T-cell (primary cell): ENCODE measurements at regions not wholly inside any gene's neighbourhood (a gene's known extent, or its start where the extent isn't known, plus 50 kb on each side); places are given as distances from the start of the nearest gene placed in this dataset.

ENCODE experiments used
- ATAC-seq, 4 experiments: fragments of 200-7000 bp in 3 of 4; fragments of 150-1000 bp in 1 of 4; cut with Tn5 transposase; replicated peaks in 1 of 4; 1 replicate in 3 of 4; 2 replicates in 1 of 4; pipeline ENCODE4 v1.10.0; 2021; ENCODE audit warnings: moderate library complexity in 3 of 4, mild to moderate bottlenecking in 2 of 4, moderate number of reproducible peaks in 1 of 4
- CTCF ChIA-PET, 2 donors: fragments of 300-600 bp; sonication (Branson Sonifier 250); formaldehyde crosslinking; loops; one replicate each; lab custom pipeline; 2022; ENCODE audit warnings: antibody characterized with exemption in 2 of 2; lab: Charles Lee
- POLR2A ChIA-PET, 2 donors: fragments of 300-600 bp; sonication (Branson Sonifier 250); formaldehyde crosslinking; loops; one replicate each; lab custom pipeline; 2022; ENCODE audit warnings: antibody characterized with exemption in 2 of 2; lab: Charles Lee
- DNase-seq, 35 experiments: peaks; one replicate each; pipeline versions ENCODE4 v3.0.0 to v3.0.0-alpha.2; 2013 to 2023
- H3K27ac ChIP-seq: one replicate; pipeline ENCODE4 v1.5.1; 2013; ENCODE audit warnings: low read length
- H3K27me3 ChIP-seq, 2 experiments: replicated peaks in 1 of 2; 1 replicate in 1 of 2; 2 replicates in 1 of 2; pipeline versions ENCODE4 v1.6.1 to v1.7.0; 2013; ENCODE audit warnings: low read length in 1 of 2, mixed read lengths in 1 of 2; ENCODE audit not compliant: control insufficient read depth in 2 of 2, insufficient read depth in 2 of 2; ENCODE audit errors: extremely low read depth in 1 of 2
- H3K36me3 ChIP-seq, 2 donors: 1 replicate in 1 of 2; 2 replicates in 1 of 2; pipeline versions ENCODE4 v1.6.1 to v1.7.0; 2013; ENCODE audit warnings: low read length in 1 of 2; ENCODE audit not compliant: control insufficient read depth in 2 of 2, insufficient read depth in 1 of 2; ENCODE audit errors: extremely low read depth in 1 of 2
- H3K4me1 ChIP-seq, 2 experiments: 1 replicate in 1 of 2; 2 replicates in 1 of 2; pipeline versions ENCODE4 v1.6.1 to v1.7.0; 2013; ENCODE audit warnings: low read length in 2 of 2, mixed read lengths in 1 of 2; ENCODE audit not compliant: insufficient read depth in 2 of 2, control insufficient read depth in 1 of 2; ENCODE audit errors: extremely low read depth in 1 of 2
- H3K4me3 ChIP-seq, 2 donors: 1 replicate in 1 of 2; 2 replicates in 1 of 2; pipeline versions ENCODE4 v1.5.1 to v1.7.0; 2013; ENCODE audit warnings: mild to moderate bottlenecking in 2 of 2, low read length in 1 of 2, moderate library complexity in 1 of 2; ENCODE audit not compliant: control insufficient read depth in 1 of 2; ENCODE audit errors: extremely low read depth in 1 of 2
- H3K9me3 ChIP-seq: 2 replicates; pipeline ENCODE4 v1.7.0; 2013
- H3K27ac Mint-ChIP-seq, 2 donors: one replicate each; pipeline ENCODE4 v1.8.0; 2020 to 2021; ENCODE audit warnings: mild to moderate bottlenecking in 2 of 2, mixed read lengths in 2 of 2
- H3K27me3 Mint-ChIP-seq, 2 donors: one replicate each; pipeline ENCODE4 v1.8.0; 2021 to 2022; ENCODE audit warnings: mixed read lengths in 2 of 2
- H3K36me3 Mint-ChIP-seq: one replicate; pipeline ENCODE4 v1.8.0; 2021; ENCODE audit warnings: mixed read lengths
- H3K4me1 Mint-ChIP-seq, 3 donors: one replicate each; pipeline ENCODE4 v1.8.0; 2020 to 2022; ENCODE audit warnings: mixed read lengths in 3 of 3, mild to moderate bottlenecking in 1 of 3
- H3K4me3 Mint-ChIP-seq, 3 donors: one replicate each; pipeline ENCODE4 v1.8.0; 2020 to 2022; ENCODE audit warnings: mild to moderate bottlenecking in 3 of 3, mixed read lengths in 3 of 3, moderate library complexity in 3 of 3
- H3K9me3 Mint-ChIP-seq, 3 donors: one replicate each; pipeline ENCODE4 v1.8.0; 2020 to 2022; ENCODE audit warnings: mixed read lengths in 3 of 3
- WGBS: methylation state at CpG from one replicate; pipeline ENCODE4 v1.1.5; 2013; ENCODE audit warnings: missing lambda C conversion rate; ENCODE audit not compliant: insufficient coverage; 5-methylcytosine and 5-hydroxymethylcytosine counted together

DNA sequence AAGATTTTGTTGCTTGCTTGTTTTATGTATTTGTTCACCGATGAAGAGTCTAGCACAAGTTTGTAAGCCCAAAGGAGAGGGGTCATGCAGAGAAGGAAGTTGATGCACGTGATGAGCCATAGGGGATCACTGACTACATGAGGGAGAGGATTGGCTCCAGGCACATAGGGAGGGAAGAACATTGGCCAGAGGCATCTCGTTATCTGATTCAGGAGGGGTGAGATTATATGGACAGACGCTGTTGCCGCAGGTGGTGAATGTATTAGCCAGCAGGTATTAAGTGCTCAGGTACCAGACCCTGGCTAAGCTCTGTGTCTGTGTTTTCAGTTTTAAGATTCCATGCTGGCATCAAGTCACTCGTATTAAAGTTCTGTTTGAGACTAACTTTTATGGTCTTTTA is 91.8 kb upstream of the CHST9 start:
- ATAC-seq, result no peak
- H3K27me3 Mint-ChIP-seq, result no peaks in the 10 kb centered on the region
- Histone ChIP-seq H3K27ac (no peak overlapping the region), H3K4me1 (no peaks in the 10 kb centered on the region), H3K4me3 (no peak overlapping the region), H3K36me3 (no peaks in the 10 kb centered on the region), H3K9me3 (no peaks in the 10 kb centered on the region), H3K27me3 (no peaks in the 10 kb centered on the region)
- CTCF ChIA-PET, result no interaction called here
- POLR2A ChIA-PET, result no interaction called here
- no peak overlapping the region for H3K4me3 Mint-ChIP-seq
- DNase-seq, result no peak
- no peaks in the 10 kb centered on the region for H3K36me3 Mint-ChIP-seq
- peaks cover 3 to 22% (median 10%) of the 10 kb centered on the region in 3 donors for H3K9me3 Mint-ChIP-seq
- no peak overlapping the region for H3K27ac Mint-ChIP-seq
- 84% methylated on average over 5 of the region's 6 CpGs for WGBS
- H3K4me1 Mint-ChIP-seq, result no peaks in the 10 kb centered on the region

DNA sequence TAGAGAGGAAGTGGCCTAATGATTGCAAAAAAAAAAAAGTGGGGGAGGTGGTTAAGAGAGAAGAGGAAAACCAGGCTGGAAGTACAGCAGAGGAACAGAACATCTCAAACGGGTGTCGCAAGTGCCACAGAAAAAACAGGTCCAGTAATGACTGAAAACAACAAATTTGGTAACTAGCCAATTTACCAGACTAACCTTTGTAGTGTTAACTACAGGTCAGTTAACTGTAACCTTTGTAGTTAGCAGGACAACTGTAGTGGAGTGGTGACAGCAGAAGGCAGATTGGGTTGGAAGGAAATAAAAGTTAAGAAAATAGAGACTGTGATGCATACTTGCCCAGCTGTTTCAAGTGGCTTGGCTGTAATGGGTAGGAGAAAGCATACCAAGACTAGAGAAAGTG is 91.4 kb upstream of the CHST9 start:
- H3K27ac Mint-ChIP-seq, result no peak overlapping the region
- POLR2A ChIA-PET, result no interaction called here
- no peak for DNase-seq
- H3K4me3 ChIP-seq, result no peak overlapping the region
- no peaks in the 10 kb centered on the region for H3K9me3 ChIP-seq
- H3K9me3 Mint-ChIP-seq, result peaks cover 5 to 22% (median 12%) of the 10 kb centered on the region in 3 donors
- H3K27ac ChIP-seq, result no peak overlapping the region
- no peaks in the 10 kb centered on the region for H3K4me1 ChIP-seq
- no peaks in the 10 kb centered on the region for H3K36me3 ChIP-seq
- no peak for ATAC-seq
- H3K36me3 Mint-ChIP-seq, result no peaks in the 10 kb centered on the region
- no peaks in the 10 kb centered on the region for H3K4me1 Mint-ChIP-seq
- no peaks in the 10 kb centered on the region for H3K27me3 Mint-ChIP-seq
- CTCF ChIA-PET, result no interaction called here
- no peak overlapping the region for H3K4me3 Mint-ChIP-seq
- no peaks in the 10 kb centered on the region for H3K27me3 ChIP-seq
- WGBS, result no CpG with 5 or more reads among the region's 2 CpGs

DNA sequence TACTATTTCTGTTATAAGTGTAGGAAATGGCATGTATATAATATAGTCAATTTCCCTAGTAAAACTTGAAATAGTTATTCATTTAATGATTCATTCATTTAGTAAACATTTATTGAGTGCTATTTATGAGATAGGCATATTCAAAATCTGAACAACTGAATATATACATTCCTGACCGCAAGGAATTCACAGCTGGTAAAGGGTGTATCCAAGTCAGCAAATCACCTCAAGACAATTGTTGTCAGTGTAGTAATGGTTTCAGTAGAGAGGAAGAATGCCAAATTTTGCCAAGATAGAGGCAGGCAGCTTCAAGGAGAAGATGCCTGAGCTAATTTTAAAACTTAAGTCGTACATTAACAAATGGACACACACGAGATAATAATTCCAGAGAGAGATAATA is 89.8 kb upstream of the CHST9 start:
- Mint-ChIP-seq H3K4me1 (no peaks in the 10 kb centered on the region), H3K27me3 (no peaks in the 10 kb centered on the region), H3K36me3 (no peaks in the 10 kb centered on the region), H3K4me3 (no peak overlapping the region), H3K9me3 (peaks cover 9 to 22% (median 19%) of the 10 kb centered on the region in 3 donors), H3K27ac (no peak overlapping the region)
- ChIA-PET CTCF (no interaction called here), POLR2A (no interaction called here)
- H3K27ac ChIP-seq, result no peak overlapping the region
- H3K4me1 ChIP-seq, result no peaks in the 10 kb centered on the region
- H3K4me3 ChIP-seq, result no peak overlapping the region
- H3K27me3 ChIP-seq, result no peaks in the 10 kb centered on the region
- H3K9me3 ChIP-seq, result no peaks in the 10 kb centered on the region
- no peak for DNase-seq
- no peaks in the 10 kb centered on the region for H3K36me3 ChIP-seq
- WGBS, result no CpG with 5 or more reads among the region's 3 CpGs
- ATAC-seq, result no peak

DNA sequence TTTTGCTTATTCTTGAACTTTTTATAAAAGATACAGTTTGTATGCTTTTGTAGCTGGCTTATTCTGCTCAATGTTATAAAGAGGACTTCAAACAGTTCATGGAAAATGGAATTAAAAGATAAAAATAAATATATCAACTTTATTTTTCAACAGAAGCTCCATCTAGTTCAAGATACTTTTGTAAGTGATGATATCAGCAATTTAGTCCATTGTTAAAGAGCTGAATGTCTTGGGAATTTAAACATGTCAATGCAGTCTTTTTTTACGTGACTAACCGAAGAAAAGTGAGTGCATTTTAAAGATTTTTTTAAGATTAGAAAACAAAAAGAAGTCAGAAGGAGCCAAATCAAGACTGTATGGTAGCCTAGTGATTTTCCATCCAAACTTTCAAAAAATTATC is 85.4 kb upstream of the CHST9 start:
- H3K27me3 Mint-ChIP-seq, result no peaks in the 10 kb centered on the region

DNA sequence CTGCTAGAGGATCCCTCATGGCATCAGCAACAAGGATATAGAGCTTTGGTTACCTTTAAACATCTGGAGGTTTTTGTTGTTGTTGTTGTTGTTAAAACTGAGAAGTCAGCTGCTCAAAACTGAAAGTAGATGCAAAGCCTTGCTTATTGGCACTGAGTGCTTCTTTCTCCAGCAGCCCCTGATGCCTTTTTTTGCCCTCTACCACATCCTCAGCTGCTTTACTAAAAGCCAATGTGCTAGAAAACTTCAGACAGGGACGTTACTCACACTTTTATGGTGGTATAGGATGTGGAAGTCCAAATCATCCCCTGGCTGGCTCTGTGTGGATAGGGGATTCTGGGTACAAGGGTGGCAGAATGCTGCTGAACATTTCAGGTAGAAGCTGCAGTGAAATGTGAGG is 78.3 kb upstream of the CHST9 start:
- ATAC-seq, result no peak
- H3K27me3 Mint-ChIP-seq, result no peaks in the 10 kb centered on the region
- peaks cover 14 to 24% (median 21%) of the 10 kb centered on the region in 3 donors for H3K9me3 Mint-ChIP-seq
- Histone ChIP-seq H3K4me3 (no peak overlapping the region), H3K4me1 (no peaks in the 10 kb centered on the region), H3K27me3 (no peaks in the 10 kb centered on the region), H3K36me3 (no peaks in the 10 kb centered on the region), H3K9me3 (no peaks in the 10 kb centered on the region), H3K27ac (no peak overlapping the region)
- no peak overlapping the region for H3K27ac Mint-ChIP-seq
- no peaks in the 10 kb centered on the region for H3K36me3 Mint-ChIP-seq
- POLR2A ChIA-PET, result no interaction called here
- H3K4me3 Mint-ChIP-seq, result no peak overlapping the region
- WGBS, result 20% methylated on average over 1 of the region's 1 CpG
- CTCF ChIA-PET, result no interaction called here
- no peaks in the 10 kb centered on the region for H3K4me1 Mint-ChIP-seq
- DNase-seq, result no peak

More for the DNA sequence above, 85.4 kb upstream of the CHST9 start:
- no peak overlapping the region for H3K27ac Mint-ChIP-seq
- no peaks in the 10 kb centered on the region for H3K4me1 Mint-ChIP-seq
- Histone ChIP-seq H3K36me3 (no peaks in the 10 kb centered on the region), H3K27ac (no peak overlapping the region), H3K4me1 (no peaks in the 10 kb centered on the region), H3K9me3 (no peaks in the 10 kb centered on the region), H3K27me3 (no peaks in the 10 kb centered on the region), H3K4me3 (no peak overlapping the region)
- no peaks in the 10 kb centered on the region for H3K36me3 Mint-ChIP-seq
- DNase-seq (no peak), ATAC-seq (no peak)
- ChIA-PET CTCF (no interaction called here), POLR2A (no interaction called here)
- H3K4me3 Mint-ChIP-seq, result no peak overlapping the region
- WGBS, result no CpG with 5 or more reads among the region's 2 CpGs
- peaks cover 12 to 18% (median 12%) of the 10 kb centered on the region in 3 donors for H3K9me3 Mint-ChIP-seq

DNA sequence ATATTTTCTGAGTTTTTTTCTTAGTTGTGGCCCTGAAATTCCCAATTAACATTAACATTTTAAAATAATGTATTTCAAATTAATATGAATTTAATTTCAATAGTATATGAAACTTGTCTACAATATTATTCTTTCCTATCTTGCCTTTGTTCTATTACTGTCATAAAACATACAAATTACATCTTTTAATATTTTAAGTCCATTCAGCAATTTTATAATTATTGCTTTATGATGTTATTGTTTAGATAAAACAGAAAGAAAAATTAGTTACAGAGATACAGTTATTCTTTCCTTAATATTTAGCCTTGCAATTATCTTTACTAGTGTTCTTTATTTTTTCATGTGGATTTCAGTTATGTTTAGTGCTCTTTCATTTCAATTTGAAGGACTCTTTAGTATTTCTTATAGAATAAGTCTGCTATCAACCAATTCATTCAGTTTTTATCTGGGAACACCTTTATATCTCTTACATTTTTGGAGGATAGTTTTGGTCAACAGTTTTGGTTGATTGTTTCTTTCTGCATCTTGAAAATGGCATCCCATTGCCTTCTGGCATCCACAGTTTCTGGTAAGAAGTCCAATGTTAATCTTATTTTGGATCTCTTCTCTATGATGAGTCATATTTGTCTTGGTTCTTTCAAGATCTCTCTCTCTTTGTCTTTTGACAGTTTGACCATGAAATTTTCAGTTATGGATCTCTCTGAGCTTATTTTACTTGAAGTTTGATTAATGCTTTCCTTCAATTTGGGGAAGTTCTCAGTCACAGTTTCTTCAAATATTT is 76.9 kb upstream of the CHST9 start:
- Mint-ChIP-seq H3K4me1 (no peaks in the 10 kb centered on the region), H3K36me3 (no peaks in the 10 kb centered on the region), H3K9me3 (peaks cover 8 to 24% (median 21%) of the 10 kb centered on the region in 3 donors), H3K27ac (no peak overlapping the region), H3K4me3 (no peak overlapping the region), H3K27me3 (no peaks in the 10 kb centered on the region)
- DNase-seq (no peak), ATAC-seq (no peak)
- H3K36me3 ChIP-seq, result no peaks in the 10 kb centered on the region
- H3K4me3 ChIP-seq, result no peak overlapping the region
- H3K9me3 ChIP-seq, result no peaks in the 10 kb centered on the region
- no peak overlapping the region for H3K27ac ChIP-seq
- CTCF ChIA-PET, result interaction anchor here in 1 of 2 donors (0.6 kb wide), 1 partner anchor 38 kb away, joined by 3 read pairs; no protein-coding TSS in a partner anchor
- POLR2A ChIA-PET, result no interaction called here
- no peaks in the 10 kb centered on the region for H3K27me3 ChIP-seq
- H3K4me1 ChIP-seq, result no peaks in the 10 kb centered on the region
